A204.1 (cell line): ENCODE measurements at regions not wholly inside any gene's neighbourhood (a gene's known extent, or its start where the extent isn't known, plus 50 kb on each side); places are given as distances from the start of the nearest gene placed in this dataset.
"Not testable (repeated sequence)": the region's sequence is repeated elsewhere in the genome, so short reads cannot be mapped to it uniquely, and the experiment has no call there.

Experiments used
- FAIRE-seq: peaks from 2 replicates; lab custom pipeline; 2012; peaks lifted over from hg19 to GRCh38; lab: Jason Lieb, UNC

DNA sequence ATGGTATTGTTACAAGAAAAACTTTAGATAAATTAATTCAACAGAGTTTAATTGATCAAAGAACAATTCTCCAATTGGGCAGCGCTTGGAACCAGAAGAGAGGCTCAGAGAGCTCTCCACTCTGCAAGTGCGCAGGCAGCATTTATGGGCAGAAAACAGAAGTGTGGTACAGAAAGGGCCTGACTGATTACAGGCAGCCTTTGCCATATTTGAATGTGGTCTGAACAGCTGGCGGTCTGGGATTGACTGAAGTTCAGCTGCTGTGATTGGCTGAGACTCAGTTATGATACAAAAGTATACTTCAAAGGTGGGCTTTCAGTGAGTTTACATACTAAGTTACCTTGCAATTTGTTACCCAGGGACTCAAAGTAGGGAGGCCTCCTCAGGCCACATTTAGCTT is 301.3 kb upstream of the ID2 start:
- no peak for FAIRE-seq

GRCh38 chr2:8382485-8382884 is 299.4 kb upstream of the ID2 start:
- no peak for FAIRE-seq

DNA sequence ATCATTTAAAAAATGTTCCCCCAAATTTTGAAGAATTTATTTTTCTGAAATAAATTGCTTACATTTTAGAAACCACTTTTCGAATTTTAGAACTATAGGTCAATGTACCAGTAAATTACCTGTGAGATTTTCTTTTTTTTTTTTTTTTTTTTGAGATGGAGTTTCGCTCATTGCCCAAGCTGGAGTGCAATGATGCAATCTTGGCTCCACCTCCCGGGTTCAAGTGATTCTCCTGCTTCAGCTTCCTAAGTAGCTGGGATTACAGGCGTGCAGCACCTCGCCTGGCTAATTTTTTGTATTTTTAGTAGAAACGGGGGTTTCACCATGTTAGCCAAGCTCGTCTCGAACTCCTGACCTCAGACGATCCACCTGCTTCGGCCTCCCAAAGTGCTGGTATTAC is 295.1 kb upstream of the ID2 start:
- FAIRE-seq, result not testable (repeated sequence)

GRCh38 chr2:8388781-8389180 is 293.1 kb upstream of the ID2 start:
- no peak for FAIRE-seq

DNA sequence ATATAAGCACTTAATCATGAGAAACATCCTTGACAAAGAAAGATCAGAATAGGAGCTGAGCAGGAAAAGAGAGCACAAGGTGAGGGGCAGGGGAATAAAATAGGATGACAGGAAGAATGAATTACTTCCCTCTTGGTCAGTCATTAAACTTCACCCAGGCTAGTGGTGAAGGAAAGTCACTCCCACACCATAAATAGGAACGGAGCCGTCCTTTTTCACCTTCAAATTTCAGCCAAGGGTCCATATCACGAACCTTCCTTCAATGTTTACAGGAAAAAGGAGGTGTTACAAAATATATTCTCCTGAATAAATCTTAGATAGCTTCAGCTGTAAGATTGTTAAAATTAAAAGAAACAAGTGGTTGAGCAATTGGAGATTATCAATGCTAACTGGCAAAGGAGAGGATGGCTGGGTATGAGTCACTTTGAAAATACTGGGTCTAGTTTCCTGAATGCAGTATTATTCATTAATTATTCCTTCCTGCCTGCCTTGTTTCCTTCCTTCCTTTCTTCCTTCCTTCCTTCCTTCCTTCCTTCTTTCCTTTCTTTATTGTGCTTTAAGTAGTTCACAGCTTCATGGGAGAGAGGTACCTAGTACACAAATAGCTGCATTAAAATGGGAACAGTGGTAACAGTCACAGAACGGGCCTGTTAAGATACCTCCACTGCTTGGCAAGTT is 292.3 kb upstream of the ID2 start:
- FAIRE-seq, result no peak

GRCh38 chr2:8391126-8391525 is 290.7 kb upstream of the ID2 start:
- no peak for FAIRE-seq

DNA sequence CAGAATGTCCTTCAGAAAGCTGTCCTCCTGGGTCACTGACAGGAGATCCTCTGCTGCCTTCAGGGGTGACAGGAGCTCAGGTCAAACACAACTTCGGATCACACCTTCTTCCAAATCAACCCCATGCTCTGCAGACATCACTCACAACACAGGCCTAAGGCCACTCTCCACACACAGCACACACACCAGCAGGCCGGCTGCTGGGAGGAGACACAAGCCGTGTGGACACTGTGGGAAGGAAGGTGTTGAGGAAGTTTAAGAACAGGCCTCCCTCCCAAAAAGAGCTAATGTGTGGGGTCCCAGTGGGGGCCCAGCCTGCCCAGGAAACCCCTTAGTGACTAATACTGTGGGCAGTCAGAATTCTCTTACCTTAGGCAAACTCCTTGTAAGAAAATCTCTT is 290.3 kb upstream of the ID2 start:
- no peak for FAIRE-seq

- FAIRE-seq, result no peak
Measured at GRCh38 chr2:8392098-8392866, 289.6 kb upstream of the ID2 start.

- no peak for FAIRE-seq
Measured at GRCh38 chr2:8393506-8393905, 288.4 kb upstream of the ID2 start.

DNA sequence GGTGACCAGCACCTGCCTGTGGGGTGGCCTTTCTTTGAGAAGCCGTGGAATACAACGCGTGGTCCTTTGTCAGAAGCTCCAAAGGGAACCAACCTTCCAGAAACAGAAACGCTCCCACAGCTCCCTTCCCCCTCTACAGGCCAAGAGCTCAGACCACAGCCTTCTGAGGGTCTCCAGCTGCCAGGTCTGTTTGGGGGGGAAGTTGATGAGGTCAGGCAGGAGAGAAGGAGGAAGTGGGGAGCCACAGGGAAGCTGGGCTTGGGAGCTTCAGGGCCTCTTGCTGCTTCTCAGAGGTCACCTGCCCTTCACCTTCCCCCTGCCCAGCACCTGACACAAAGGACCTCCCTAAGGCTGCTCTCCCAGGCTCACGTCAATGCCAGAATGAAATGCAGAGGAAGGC is 287.7 kb upstream of the ID2 start:
- no peak for FAIRE-seq

DNA sequence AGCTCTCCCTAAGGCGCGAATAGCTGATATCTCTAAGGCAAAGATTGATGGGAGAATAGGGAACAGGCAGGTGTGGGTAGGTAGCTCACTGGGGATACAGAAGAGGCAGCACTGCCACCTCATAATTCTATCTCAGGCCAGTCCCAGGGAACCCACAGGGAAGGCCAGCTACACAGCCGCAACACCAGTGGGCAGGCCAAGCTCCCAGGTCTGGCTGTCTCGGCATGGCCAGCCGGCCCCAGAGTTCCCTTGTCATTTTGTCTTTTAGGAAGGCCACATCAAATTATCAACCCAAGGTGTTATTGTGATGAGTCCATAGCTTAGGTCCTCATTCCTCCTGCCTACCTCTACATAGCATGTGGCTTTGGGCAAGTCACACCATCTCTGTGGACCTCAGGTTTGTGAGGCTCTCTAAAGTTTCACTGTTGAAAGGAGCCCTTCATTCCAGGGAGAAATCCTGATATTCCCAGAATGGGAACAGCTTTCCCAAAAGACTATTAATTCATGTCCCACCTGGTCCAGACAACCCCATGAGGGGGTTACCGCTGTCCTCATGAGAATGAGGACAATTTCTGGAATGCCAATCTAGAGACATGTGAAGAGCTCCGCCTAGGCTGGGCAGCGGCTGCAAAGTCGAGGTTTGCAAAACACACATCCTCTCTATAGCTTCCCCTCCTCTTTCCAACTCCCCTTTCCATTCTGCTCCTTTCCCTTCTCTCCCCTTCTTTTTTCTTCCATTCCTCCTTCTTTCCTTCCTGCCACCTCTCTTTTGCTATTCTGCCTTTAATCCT is 287.1 kb upstream of the ID2 start:
- no peak for FAIRE-seq

DNA sequence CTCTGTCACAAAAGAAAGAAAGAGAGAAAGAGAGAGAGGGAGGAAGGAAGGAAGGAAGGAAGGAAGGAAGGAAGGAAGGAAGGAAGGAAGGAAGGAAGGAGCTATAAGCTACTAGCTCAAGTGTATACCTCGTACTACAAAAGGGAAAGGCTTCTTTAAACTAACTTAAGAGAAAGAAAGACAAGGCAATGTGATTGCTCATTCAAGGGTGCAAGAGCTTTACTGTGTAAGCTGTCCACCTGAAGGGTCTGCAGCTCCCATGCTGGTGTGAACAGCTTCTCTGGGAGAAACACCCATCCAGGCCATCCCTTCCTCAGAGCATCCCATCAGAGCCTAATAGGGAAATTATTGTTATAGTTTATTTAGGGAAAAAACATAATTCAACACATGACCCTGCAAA is 286.1 kb upstream of the ID2 start:
- no peak for FAIRE-seq

GRCh38 chr2:8398040-8398668 is 283.7 kb upstream of the ID2 start:
- no peak for FAIRE-seq

GRCh38 chr2:8399731-8400130 is 282.1 kb upstream of the ID2 start:
- FAIRE-seq, result no peak

DNA sequence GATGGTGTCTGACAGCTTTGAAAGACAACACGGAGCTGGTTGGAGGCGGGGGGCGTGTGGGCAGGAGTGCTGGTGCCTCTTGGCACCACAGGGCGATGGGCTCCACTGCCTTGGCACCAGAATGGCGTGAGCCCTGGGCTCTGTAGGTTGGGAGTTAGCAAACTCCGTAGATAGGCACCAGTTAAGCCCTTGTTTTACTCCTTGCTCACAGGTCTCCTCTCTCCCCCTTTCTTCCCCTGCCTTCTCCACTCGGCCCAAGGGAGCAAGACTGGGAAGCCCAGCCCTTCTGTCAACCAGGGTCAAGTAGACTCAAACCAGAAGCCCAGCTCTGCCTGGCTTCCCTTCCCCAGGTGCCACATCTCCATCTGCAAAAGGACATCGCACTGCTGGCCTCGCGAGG is 281.7 kb upstream of the ID2 start:
- FAIRE-seq, result no peak

GRCh38 chr2:8402222-8402621 is 279.6 kb upstream of the ID2 start:
- no peak for FAIRE-seq

- FAIRE-seq, result no peak
Measured at GRCh38 chr2:8403876-8404275, 278.0 kb upstream of the ID2 start.

DNA sequence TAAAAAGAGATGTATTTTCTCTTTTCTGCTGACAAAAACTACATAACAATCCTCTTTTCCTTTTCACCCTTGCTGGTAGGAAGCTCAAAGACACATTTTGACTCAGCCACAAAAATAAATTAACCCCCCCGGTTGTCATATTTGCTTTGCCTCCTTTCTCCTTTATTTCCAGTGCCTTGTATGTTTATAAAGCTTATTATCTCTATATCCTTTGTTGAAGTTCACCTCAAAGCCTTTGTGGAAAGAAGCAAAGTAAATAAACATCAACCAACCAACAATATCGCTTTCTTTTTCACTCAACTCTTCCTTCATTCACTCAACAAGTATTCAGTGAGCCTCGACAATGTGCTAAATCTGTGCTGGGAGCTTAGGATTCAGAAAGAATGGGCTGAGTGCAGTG is 276.5 kb upstream of the ID2 start:
- FAIRE-seq, result no peak

DNA sequence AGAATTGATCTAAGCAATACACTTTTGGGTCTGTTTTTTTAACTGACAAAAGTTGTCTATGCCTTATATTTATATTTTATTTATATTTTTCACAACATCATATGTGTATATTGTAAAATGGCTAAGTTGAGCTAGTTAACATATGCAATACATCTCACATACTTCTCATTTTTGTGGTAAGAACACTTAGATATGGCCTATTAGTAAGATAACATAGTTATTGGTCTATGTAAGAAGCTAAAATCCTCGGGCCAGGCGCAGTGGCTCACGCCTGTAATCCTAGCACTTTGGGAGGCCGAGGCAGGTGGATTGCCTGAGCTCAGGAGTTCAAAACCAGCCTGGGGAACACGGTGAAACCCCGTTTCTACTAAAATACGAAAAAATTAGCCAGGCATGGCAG is 275.6 kb upstream of the ID2 start:
- FAIRE-seq, result no peak

DNA sequence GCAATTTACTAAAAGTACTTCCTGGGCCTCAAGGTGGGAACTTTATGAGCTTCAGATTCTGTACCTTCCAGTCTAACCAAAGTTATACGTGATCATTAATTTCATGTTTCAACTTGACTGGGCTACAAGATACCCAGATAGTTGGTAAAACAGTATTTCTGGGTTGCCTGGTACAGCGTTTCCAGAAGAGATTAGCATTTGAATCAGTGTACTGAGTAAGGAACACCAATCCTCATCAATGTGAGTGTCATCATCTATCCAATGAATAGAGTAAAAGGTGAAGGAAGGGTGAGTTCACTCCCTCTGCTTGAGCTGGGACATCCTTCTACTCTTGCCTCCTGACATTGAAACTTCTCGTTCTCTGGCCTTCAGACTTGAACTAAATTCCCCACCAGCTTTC is 274.5 kb upstream of the ID2 start:
- no peak for FAIRE-seq

DNA sequence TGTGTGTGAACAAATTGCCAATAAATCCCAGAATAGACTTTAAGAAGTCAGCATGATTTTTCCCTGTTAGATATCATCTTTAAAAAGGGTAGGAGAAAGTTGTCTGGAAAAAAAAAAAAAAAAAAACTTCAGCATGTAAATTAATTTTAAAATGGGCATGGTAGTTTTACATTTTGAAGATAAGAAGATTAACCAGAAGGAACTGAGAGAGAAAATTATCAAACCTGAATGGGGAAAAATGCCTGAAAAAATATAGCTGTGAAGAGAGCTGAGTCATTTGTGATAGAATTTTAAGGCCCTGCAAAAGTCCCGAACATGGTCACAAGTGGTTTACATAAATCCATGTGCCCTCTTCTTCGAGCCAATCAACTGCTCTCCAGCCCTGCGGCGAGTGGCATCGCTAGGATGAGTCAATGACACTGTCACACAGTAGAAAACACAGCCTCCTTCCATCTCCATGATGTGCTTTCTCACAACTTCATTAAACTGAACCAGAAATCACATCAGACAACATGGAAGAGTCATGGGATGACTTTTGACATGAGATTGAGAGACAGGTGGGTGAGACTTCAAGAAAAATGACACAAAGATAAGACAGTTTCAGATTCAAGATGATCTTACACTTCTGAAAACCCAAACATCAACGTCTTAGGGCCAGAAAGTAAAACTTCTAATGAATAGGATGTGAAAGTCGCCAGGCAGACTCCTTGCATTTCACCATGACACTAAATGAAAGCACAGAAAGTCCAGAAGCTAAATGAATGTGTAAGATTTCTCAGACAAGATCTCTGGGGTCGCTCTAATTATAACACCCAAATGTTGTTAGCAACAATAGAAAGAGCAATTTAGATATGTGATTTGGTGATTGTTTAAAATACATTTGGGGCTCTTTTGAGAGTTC is 273.0 kb upstream of the ID2 start:
- no peak for FAIRE-seq
